HepG2 (cell line): ENCODE measurements at regions not wholly inside any gene's neighbourhood (a gene's known extent, or its start where the extent isn't known, plus 50 kb on each side); places are given as distances from the start of the nearest gene placed in this dataset.

Experiments used
- ATAC-seq: fragments of 200-7000 bp; cut with Tn5 transposase; 3 replicates; pipeline ENCODE4 v1.9.1; 2020; ENCODE audit warnings: mild to moderate bottlenecking, moderate library complexity
- BruUV-seq: library from RNA; stranded (reverse); fragments of 400-500 nt; replicated peaks from 2 replicates; lab custom pipeline; 2021; lab: Mats Ljungman, UMichigan
- CTCF ChIA-PET: fragments of 300-600 bp; formaldehyde crosslinking; extraction: SDS; loops from one replicate; lab custom pipeline; 2021; ENCODE audit warnings: low total read pairs, inconsistent platforms, low intra/inter-chr PET ratio; lab: Yijun Ruan, JAX
- POLR2A ChIA-PET: fragments of 350-600 bp; sonication (Branson Sonifier 250); formaldehyde crosslinking; loops from one replicate; lab custom pipeline; 2020; ENCODE audit warnings: antibody characterized with exemption, inconsistent platforms; lab: Yijun Ruan, JAX
- DNase-seq: peaks from one replicate; pipeline ENCODE4 v3.0.0-alpha.2; 2015; ENCODE audit warnings: low spot score
- FAIRE-seq: peaks from 3 replicates; lab custom pipeline; 2011; peaks lifted over from hg19 to GRCh38; lab: Jason Lieb, UNC
- H2AFZ ChIP-seq: one replicate; pipeline ENCODE4 v1.6.1; 2011; ENCODE audit warnings: low read length, inconsistent platforms
- H3K27ac ChIP-seq: fragments of 300-600 bp; 3 replicates; pipeline ENCODE4 v1.8.0; 2011; ENCODE audit warnings: mixed run types, mild to moderate bottlenecking, mixed read lengths, low read length, inconsistent platforms; ENCODE audit not compliant: insufficient read depth; ENCODE audit errors: extremely low read length
- H3K27me3 ChIP-seq, 2 experiments: fragments of 200-600 bp in 1 of 2; 2 replicates in 1 of 2; 3 replicates in 1 of 2; pipeline versions ENCODE4 v1.6.0 to v1.8.0; 2011; ENCODE audit warnings: low read length in 2 of 2, mild to moderate bottlenecking in 2 of 2, moderate library complexity in 2 of 2, inconsistent platforms in 1 of 2; ENCODE audit not compliant: insufficient read depth in 2 of 2, control insufficient read depth in 1 of 2
- H3K36me3 ChIP-seq, 2 experiments: fragments of 200-600 bp in 1 of 2; replicated peaks in 1 of 2; 2 replicates in 1 of 2; 3 replicates in 1 of 2; pipeline versions ENCODE4 v1.5.1 to v1.8.0; 2011; ENCODE audit warnings: low read length in 2 of 2, inconsistent platforms in 1 of 2; ENCODE audit not compliant: insufficient read depth in 2 of 2, control insufficient read depth in 1 of 2
- H3K4me1 ChIP-seq: 2 replicates; pipeline ENCODE4 v1.5.1; 2012; ENCODE audit warnings: low read length, inconsistent platforms; ENCODE audit not compliant: insufficient read depth
- H3K4me2 ChIP-seq: 2 replicates; pipeline ENCODE4 v1.6.0; 2011; ENCODE audit warnings: low read depth, low read length, inconsistent platforms
- H3K4me3 ChIP-seq, 3 experiments: fragments of 200-600 bp in 1 of 3; sonication (generic), shearing (Covaris generic) in 1 of 3; replicated peaks in 1 of 3; 2 replicates each; pipeline ENCODE4 v1.5.1; 2011 to 2016; ENCODE audit warnings: low read length in 3 of 3, inconsistent platforms in 2 of 3, low read depth in 2 of 3, mild to moderate bottlenecking in 2 of 3, control low read depth in 1 of 3, mixed read lengths in 1 of 3; ENCODE audit not compliant: insufficient read depth in 1 of 3
- H3K79me2 ChIP-seq: one replicate; pipeline ENCODE4 v1.6.1; 2011; ENCODE audit warnings: low read length, inconsistent platforms; ENCODE audit not compliant: insufficient read depth
- H3K9ac ChIP-seq: 2 replicates; pipeline ENCODE4 v1.6.0; 2011; ENCODE audit warnings: mild to moderate bottlenecking, low read depth, low read length, inconsistent platforms; ENCODE audit not compliant: insufficient read depth
- H3K9me3 ChIP-seq: 2 replicates; pipeline ENCODE4 v1.5.1; 2012; ENCODE audit warnings: mild to moderate bottlenecking, low read length
- H4K20me1 ChIP-seq: 2 replicates; pipeline ENCODE4 v1.6.0; 2011; ENCODE audit warnings: inconsistent platforms, mild to moderate bottlenecking, low read length, moderate library complexity; ENCODE audit not compliant: insufficient read depth
- AKNA ChIP-seq: sonication (generic); formaldehyde crosslinking; IDR thresholded peaks from 2 replicates; pipeline ENCODE4 v1.4.0; 2020; ENCODE audit warnings: missing genetic modification reagents, borderline replicate concordance
- CREBL2 ChIP-seq: sonication (generic); formaldehyde crosslinking; IDR thresholded peaks from 2 replicates; pipeline ENCODE4 v1.8.1; 2023; ENCODE audit warnings: missing genetic modification reagents, mild to moderate bottlenecking, borderline replicate concordance
- HMGA1 ChIP-seq: sonication (generic); formaldehyde crosslinking; conservative IDR thresholded peaks from 2 replicates; pipeline ENCODE4 v1.4.0; 2020; ENCODE audit warnings: missing genetic modification reagents
- HNRNPL ChIP-seq: fragments of 200-400 bp; formaldehyde crosslinking; IDR thresholded peaks from 2 replicates; pipeline ENCODE4 v1.6.1; 2017; ENCODE audit warnings: mild to moderate bottlenecking, low read depth, low read length
- NR2F6 ChIP-seq, 2 experiments: IDR thresholded peaks; 2 replicates each; pipeline ENCODE4 v1.6.1; 2016; ENCODE audit warnings: antibody characterized with exemption in 1 of 2, mild to moderate bottlenecking in 1 of 2
- PRDM10 ChIP-seq: sonication (generic); formaldehyde crosslinking; IDR thresholded peaks from 2 replicates; pipeline ENCODE4 v1.4.0; 2020; ENCODE audit warnings: low read depth, missing genetic modification reagents
- RFX5 ChIP-seq: IDR thresholded peaks from 2 replicates; pipeline ENCODE4 v1.6.1; 2011; ENCODE audit warnings: low read depth, low read length, improper control_type of control experiment
- WIZ ChIP-seq: sonication (generic); formaldehyde crosslinking; IDR thresholded peaks from 2 replicates; pipeline ENCODE4 v1.5.1; 2020; ENCODE audit warnings: mild to moderate bottlenecking, missing genetic modification reagents
- ZNF546 ChIP-seq: sonication (generic); formaldehyde crosslinking; conservative IDR thresholded peaks from 2 replicates; pipeline ENCODE4 v1.8.1; 2023; ENCODE audit warnings: mild to moderate bottlenecking, missing genetic modification reagents
- ZNF672 ChIP-seq: sonication (generic); formaldehyde crosslinking; IDR thresholded peaks from 2 replicates; pipeline ENCODE4 v1.8.1; 2022; ENCODE audit warnings: missing genetic modification reagents
- ZNF713 ChIP-seq: sonication (generic); formaldehyde crosslinking; IDR thresholded peaks from 2 replicates; pipeline ENCODE4 v1.4.0; 2020; ENCODE audit warnings: mild to moderate bottlenecking, missing genetic modification reagents
- WGBS: methylation state at CpG from one replicate; pipeline ENCODE4 v1.1.6; 2017; ENCODE audit warnings: low lambda C conversion rate; 5-methylcytosine and 5-hydroxymethylcytosine counted together
- in situ Hi-C: cut with HindIII; loops from 2 replicates; pipeline ENCODE4 v1.10.0; 2017; ENCODE audit warnings: low pct_unique_long_range_greater_than_20kb; ENCODE audit not compliant: extremely low pct_ligation_motif_present
- intact Hi-C: fragments of 100-400 bp; cut with micrococcal nuclease; formaldehyde crosslinking; loops from one replicate; pipeline ENCODE4 v1.10.0; 2022; ENCODE audit not compliant: unreplicated experiment

GRCh38 chr6:82775361-82775760 lies 290.3 kb downstream of the UBE3D start:
- no peak for DNase-seq
- ChIA-PET POLR2A (no interaction called here), CTCF (no interaction called here)
- FAIRE-seq, result no peak
- no peak overlapping the region for H3K4me3 ChIP-seq
- no TSS peak for BruUV-seq
- H3K27me3 ChIP-seq, result no peaks in the 10 kb centered on the region
- intact Hi-C loops (no loop called here), in situ Hi-C loops (no loop called here)
- 0% methylated on average over 1 of the region's 1 CpG for WGBS
- no peak for ATAC-seq
- no peak overlapping the region for H2AFZ ChIP-seq
- no peaks in the 10 kb centered on the region for H3K79me2 ChIP-seq
- no peaks in the 10 kb centered on the region for H3K9me3 ChIP-seq
- H3K4me1 ChIP-seq, result no peaks in the 10 kb centered on the region
- H3K4me2 ChIP-seq, result no peak overlapping the region
- no peak for TF ChIP-seq HNRNPL
- no peak for TF ChIP-seq AKNA
- no peak for TF ChIP-seq WIZ (CRISPR knock-in tag)
- TF ChIP-seq ZNF546 (CRISPR knock-in tag), result no peak
- TF ChIP-seq HMGA1 (CRISPR knock-in tag), result no peak
- TF ChIP-seq ZNF713 (CRISPR knock-in tag), result no peak
- TF ChIP-seq RFX5, result no peak
- no peak for TF ChIP-seq NR2F6 (IDR thresholded peaks at IDR 0.05)
- no peak for TF ChIP-seq NR2F6 (CRISPR knock-in tag; IDR thresholded peaks at IDR 0.05)
- TF ChIP-seq ZNF672 (CRISPR knock-in tag), result no peak
- TF ChIP-seq PRDM10 (CRISPR knock-in tag), result no peak
- TF ChIP-seq CREBL2 (CRISPR knock-in tag), result no peak
- TF ChIP-seq, all 625 proteins: peak for 0
- Histone ChIP-seq H3K9ac (no peak overlapping the region), H3K27ac (no peak overlapping the region), H3K36me3 (no peaks in the 10 kb centered on the region), H4K20me1 (no peaks in the 10 kb centered on the region)
